HG03354 (cell line): ENCODE measurements at regions not wholly inside any gene's neighbourhood (a gene's known extent, or its start where the extent isn't known, plus 50 kb on each side); places are given as distances from the start of the nearest gene placed in this dataset.

ENCODE experiments used
- ATAC-seq: cut with Tn5 transposase; IDR thresholded peaks from one replicate; pipeline ENCODE4 v1.9.1; 2021; ENCODE audit warnings: mild to moderate bottlenecking; ENCODE audit not compliant: unreplicated experiment, poor library complexity, severe bottlenecking

- no peak for ATAC-seq
These were observed 273.7 kb downstream of the FGF9 start for GRCh38 chr13:21944610-21945009.

DNA sequence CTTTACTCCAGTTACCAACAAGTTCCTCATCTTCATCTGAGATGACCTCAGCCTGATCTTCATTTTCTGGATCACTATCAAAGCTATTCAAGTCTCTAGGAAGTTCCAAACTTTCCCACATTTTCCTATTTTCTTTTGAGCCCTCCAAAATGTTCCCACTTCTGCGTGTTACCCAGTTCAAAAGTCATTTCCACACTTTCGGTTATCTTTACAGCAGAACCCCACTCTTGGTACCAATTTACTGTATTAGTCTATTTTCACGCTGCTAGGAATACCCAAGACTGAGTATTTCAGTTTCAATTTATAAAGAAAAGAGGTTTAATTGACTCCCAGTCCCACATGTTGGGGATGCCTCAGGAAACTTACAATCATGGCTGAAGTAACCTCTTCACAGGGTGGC lies 274.3 kb downstream of the FGF9 start:
- no peak for ATAC-seq

GRCh38 chr13:21946964-21947363 lies 276.1 kb downstream of the FGF9 start:
- no peak for ATAC-seq

DNA sequence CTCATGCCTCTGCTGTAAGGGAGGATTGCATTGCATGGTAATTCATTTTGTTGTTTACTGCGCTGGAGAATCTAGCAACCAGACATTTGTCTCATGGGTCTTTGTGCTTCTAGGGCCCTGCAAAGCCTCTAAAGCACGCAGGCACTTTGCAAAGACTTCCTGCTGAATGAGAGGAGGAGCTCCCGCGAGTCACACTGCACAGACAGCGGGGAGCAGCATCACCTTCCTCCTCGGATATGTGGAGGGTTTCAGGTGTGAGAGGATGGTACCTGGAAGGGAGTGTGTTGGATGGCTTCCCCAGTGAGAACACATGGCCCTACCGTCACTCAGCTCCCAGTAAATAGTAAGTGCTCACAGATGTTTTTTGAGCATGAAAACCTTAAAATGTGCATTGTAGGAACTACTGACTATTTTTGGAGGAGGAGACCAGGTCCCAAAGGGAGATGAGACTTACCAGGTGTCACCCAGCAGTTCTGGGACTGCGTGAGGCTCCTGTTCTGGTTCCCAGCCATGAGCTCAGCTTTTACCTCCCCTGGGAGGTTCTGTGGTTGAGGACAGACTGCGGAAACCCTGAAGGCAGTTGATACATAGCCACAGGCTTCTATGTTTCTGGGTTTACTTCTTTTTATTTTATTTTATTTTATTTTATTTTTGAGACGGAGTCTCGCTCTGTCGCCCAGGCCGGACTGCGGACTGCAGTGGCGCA lies 278.0 kb downstream of the FGF9 start:
- no peak for ATAC-seq

GRCh38 chr13:21949818-21950429 lies 279.1 kb downstream of the FGF9 start:
- ATAC-seq = no peak

- no peak for ATAC-seq
These were observed 285.8 kb downstream of the FGF9 start for GRCh38 chr13:21956666-21957065.

DNA sequence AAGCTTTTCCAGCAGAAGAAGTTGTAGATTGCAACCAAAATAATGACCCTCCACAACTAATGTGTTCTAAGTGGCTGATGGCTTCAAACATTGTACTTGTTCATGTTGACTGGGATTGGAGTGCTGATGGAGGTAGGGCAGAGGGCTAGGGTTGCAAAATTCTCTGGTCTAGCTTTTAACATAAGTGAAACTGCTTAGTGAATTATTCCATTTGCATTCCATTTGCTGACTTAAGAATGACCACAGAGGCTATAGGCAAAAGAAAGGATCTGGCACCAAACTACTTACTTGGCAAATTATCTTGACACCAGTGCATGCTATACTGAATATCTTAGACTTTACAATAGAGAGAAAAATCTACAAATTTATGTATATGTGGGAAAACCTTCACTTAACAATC lies 287.0 kb downstream of the FGF9 start:
- ATAC-seq = no peak

GRCh38 chr13:21960108-21960507 lies 289.2 kb downstream of the FGF9 start:
- no peak for ATAC-seq

DNA sequence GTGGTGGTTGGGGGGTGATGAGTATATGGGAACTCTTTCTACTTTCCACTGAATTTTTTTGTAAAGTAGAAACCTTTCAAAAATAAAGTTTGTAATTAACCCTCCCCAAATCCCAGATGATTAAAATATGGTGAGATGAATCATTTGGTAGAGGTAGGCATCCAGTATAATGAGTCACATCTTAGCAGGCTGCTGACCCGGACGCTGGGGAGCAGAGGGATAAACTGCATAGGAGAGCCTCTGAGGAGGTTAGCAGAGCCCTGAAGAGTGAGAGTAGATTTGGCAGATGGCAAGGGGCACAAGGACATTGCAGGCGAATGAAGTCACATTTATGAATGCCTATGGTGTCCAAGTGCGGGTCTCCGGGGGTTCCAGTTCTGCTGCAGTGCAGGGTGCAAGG lies 293.8 kb downstream of the FGF9 start:
- ATAC-seq = no peak

DNA sequence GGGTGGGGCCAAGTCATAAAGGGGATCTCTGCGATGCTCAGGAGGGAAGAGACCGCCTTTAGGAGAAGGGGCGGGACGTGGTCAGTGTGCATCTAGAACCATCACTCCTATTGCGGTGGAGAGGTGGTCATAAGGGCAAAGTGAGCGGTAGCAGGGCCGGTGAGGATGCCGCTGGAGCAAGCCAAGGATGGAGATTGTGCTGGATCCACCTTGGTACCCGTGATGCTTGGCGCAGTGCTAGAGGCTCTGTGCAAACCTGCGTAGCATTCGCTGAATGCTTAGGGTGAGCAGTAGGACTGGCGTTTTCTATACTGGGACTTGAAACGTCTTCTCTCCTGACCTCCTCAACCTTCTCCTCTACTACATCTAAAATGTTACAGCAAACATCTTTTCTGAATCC lies 294.2 kb downstream of the FGF9 start:
- ATAC-seq = no peak

DNA sequence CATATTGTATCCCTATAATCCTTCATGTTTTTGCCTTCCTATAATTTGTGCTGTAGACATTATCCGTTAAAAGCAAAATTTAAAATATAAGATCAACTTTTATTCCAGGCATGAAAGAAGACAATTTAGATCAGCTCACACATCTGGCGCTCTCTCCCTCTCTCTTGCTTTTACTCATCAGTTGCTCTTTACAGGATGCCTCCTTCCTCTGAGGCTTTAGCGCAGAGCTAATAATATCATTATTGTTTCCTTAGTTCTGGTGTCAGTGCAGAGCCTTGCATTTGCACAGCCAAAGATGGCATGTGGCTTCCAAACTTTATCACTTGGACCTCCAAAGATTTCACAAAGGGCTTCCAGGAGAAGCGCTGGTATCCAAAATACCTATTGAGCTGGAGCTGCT lies 295.1 kb downstream of the FGF9 start:
- ATAC-seq = no peak

DNA sequence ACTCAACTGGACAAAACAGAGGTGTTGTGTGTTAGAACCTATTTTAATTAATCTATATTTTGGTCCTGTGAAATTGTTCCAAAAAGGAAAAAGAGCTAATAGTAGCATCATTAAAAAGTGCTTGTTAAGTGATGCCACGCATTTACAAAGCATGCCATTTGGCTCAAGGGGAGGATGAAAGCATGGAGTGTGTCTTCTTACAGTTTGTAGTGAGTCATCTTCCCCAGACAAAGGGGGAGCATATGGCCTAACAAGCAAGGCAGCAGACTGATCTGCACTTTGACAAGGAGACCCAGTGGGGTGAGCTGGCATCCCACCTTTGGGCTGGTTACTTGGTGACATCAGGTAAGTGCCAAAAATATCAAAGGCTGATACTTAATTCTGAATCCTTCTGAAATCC lies 297.0 kb downstream of the FGF9 start:
- ATAC-seq = no peak

GRCh38 chr13:21970172-21970571 lies 299.3 kb downstream of the FGF9 start:
- ATAC-seq = no peak

DNA sequence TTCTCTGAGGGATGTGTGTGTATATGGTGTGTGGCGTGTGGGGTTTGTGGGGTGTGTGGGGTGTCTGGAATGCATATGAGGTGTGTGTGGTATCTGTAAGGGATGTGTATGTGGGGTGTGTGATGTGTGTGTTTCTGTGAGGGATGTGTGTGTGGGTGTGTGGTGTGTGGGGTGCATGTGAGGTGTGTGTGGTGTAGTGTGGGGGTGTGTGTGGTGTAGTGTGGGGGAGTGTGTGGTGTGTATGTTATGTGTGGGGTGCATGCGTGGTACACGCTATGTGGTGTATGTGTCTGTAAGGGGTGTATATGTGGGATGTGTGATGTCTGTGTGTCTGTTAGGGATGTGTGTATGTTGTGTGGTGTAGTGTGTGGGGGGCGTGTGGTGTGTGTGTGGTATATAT lies 300.0 kb downstream of the FGF9 start:
- no peak for ATAC-seq

- no peak for ATAC-seq
These were observed 301.1 kb downstream of the FGF9 start for GRCh38 chr13:21971662-21972621.

DNA sequence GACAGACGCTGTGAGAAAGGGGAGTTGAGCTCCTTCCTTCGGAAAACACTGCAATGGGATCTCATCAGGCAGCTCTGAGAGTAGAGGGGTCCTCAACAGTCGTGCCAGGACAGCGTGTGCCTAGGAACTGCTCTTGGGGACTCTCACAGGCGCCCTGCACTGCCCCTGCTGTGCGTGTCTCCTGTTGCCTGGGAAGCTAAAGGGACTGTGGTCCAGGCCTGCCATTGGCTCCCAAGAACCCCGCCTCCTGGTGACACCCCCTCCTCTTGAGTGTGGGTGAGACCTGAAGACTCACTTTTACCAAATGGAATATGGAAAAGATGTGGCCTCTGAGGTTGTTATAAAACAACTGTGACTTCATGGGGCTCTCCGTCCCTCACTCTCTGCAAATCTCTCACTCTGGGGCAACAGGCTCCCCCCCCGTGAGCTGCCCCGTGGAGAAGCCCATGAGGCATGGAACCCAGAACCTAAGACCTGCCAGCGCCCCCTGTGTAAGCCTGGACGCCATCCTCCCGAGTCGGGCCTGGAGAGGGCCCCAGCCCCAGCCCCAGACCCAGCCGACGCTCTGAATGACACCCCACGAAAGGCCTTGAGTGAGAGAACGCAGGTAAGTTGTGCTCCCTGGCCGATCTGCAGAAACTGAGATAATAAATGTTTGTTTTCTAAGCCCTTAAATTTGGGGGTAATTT lies 302.7 kb downstream of the FGF9 start:
- ATAC-seq = no peak

DNA sequence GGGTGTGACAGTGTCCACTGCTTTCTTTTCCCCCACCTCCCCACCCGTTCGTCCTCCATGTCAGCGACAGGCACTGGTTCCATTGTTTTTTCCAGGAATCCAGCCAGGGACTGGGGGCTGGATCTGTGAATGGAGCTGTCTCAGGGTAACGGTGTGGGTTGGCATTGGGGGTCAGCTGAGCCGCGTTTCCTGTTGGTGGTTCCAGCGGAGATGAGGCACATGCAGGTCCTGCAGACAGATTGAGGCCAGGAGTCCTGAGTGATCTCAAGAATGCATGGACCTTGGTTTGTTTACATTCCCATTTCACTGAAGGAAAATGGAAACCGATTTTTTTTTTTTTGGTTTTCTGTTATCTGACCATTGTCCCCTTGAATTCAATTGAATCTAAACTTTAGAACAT lies 303.9 kb downstream of the FGF9 start:
- ATAC-seq = no peak

GRCh38 chr13:21976159-21976558 lies 305.3 kb downstream of the FGF9 start:
- no peak for ATAC-seq

DNA sequence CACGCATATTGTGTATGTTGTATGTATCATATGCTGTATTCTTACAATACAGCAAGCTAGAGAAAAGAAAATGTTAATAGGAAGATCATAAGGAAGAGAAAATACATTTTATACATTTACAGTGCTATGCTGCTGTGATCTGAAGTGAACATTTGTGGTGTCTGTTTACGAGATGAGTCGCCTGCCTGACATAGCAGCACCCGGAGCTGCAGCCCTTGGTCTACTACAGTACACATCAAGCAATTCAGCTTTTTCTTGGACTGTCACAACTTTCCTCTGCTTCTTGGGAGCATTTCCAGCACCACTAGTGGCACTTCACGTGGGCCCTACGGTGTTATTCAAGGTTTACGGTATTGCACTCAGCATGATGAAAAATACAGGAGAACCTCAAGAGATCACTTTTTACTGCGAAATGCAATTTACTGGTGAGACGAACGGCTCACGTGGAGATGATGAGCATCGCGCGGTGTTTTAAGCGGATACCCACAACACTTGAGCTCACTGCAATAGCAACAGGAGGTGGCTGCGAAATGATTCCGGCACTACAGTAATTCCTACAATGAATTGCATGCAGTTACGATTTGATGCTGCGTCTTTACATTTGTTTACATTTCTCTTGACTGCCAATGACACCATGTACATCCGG lies 308.4 kb downstream of the FGF9 start:
- ATAC-seq = no peak

GRCh38 chr13:21980049-21980448 lies 309.2 kb downstream of the FGF9 start:
- ATAC-seq = no peak
